ENCODE measurements at regions not wholly inside any gene's neighbourhood (a gene's known extent, or its start where the extent isn't known, plus 50 kb on each side); places are given as distances from the start of the nearest gene placed in this dataset.

GRCh38 chr10:78718032-78718572 is 350.7 kb upstream of the ZMIZ1 start:
- no peak for DNase-seq (ENCODE audit: low read depth in 2 of 2, low spot score in 1 of 2)

- no peak for DNase-seq (ENCODE audit: low read depth in 2 of 2, low spot score in 1 of 2)
Observed at GRCh38 chr10:78719276-78719675, 349.5 kb upstream of the ZMIZ1 start.

GRCh38 chr10:78720091-78720490 is 348.7 kb upstream of the ZMIZ1 start:
- no peak for DNase-seq (ENCODE audit: low read depth in 2 of 2, low spot score in 1 of 2)

- DNase-seq (ENCODE audit: low read depth in 2 of 2, low spot score in 1 of 2): no peak
Observed at GRCh38 chr10:78721231-78721630, 347.5 kb upstream of the ZMIZ1 start.

GRCh38 chr10:78724846-78725245 is 343.9 kb upstream of the ZMIZ1 start:
- DNase-seq (ENCODE audit: low read depth in 2 of 2, low spot score in 1 of 2): no peak

GRCh38 chr10:78726171-78726570 is 342.6 kb upstream of the ZMIZ1 start:
- no peak for DNase-seq (ENCODE audit: low read depth in 2 of 2, low spot score in 1 of 2)

- DNase-seq (ENCODE audit: low read depth in 2 of 2, low spot score in 1 of 2): no peak
Observed at GRCh38 chr10:78727251-78727650, 341.5 kb upstream of the ZMIZ1 start.

GRCh38 chr10:78727728-78728127 is 341.0 kb upstream of the ZMIZ1 start:
- DNase-seq (ENCODE audit: low read depth in 2 of 2, low spot score in 1 of 2): no peak

GRCh38 chr10:78728176-78728575 is 340.6 kb upstream of the ZMIZ1 start:
- DNase-seq (ENCODE audit: low read depth in 2 of 2, low spot score in 1 of 2): no peak

GRCh38 chr10:78729366-78729765 is 339.4 kb upstream of the ZMIZ1 start:
- no peak for DNase-seq (ENCODE audit: low read depth in 2 of 2, low spot score in 1 of 2)

- no peak for DNase-seq (ENCODE audit: low read depth in 2 of 2, low spot score in 1 of 2)
Observed at GRCh38 chr10:78729800-78730199, 339.0 kb upstream of the ZMIZ1 start.

- no peak for DNase-seq (ENCODE audit: low read depth in 2 of 2, low spot score in 1 of 2)
Observed at GRCh38 chr10:78730754-78731153, 338.0 kb upstream of the ZMIZ1 start.

- no peak for DNase-seq (ENCODE audit: low read depth in 2 of 2, low spot score in 1 of 2)
Observed at GRCh38 chr10:78731675-78732074, 337.1 kb upstream of the ZMIZ1 start.

GRCh38 chr10:78732381-78732780 is 336.4 kb upstream of the ZMIZ1 start:
- DNase-seq (ENCODE audit: low read depth in 2 of 2, low spot score in 1 of 2): no peak

GRCh38 chr10:78736926-78737630 is 331.7 kb upstream of the ZMIZ1 start:
- DNase-seq (ENCODE audit: low read depth in 2 of 2, low spot score in 1 of 2): no peak

- DNase-seq (ENCODE audit: low read depth in 2 of 2, low spot score in 1 of 2): no peak
Observed at GRCh38 chr10:78737883-78738856, 330.6 kb upstream of the ZMIZ1 start.

GRCh38 chr10:78738861-78739260 is 329.9 kb upstream of the ZMIZ1 start:
- DNase-seq (ENCODE audit: low read depth in 2 of 2, low spot score in 1 of 2): no peak

GRCh38 chr10:78739444-78740053 is 329.2 kb upstream of the ZMIZ1 start:
- DNase-seq (ENCODE audit: low read depth in 2 of 2, low spot score in 1 of 2): no peak

- DNase-seq (ENCODE audit: low read depth in 2 of 2, low spot score in 1 of 2): no peak
Observed at GRCh38 chr10:78740976-78741915, 327.5 kb upstream of the ZMIZ1 start.

GRCh38 chr10:78742406-78742729 is 326.4 kb upstream of the ZMIZ1 start:
- DNase-seq (ENCODE audit: low read depth in 2 of 2, low spot score in 1 of 2): no peak
